Kidney tubule cell (primary cell): ENCODE measurements at regions not wholly inside any gene's neighbourhood (a gene's known extent, or its start where the extent isn't known, plus 50 kb on each side); places are given as distances from the start of the nearest gene placed in this dataset.
"Not testable (repeated sequence)": the region's sequence is repeated elsewhere in the genome, so short reads cannot be mapped to it uniquely, and the experiment has no call there.

Source experiments
- DNase-seq: peaks from one replicate; pipeline ENCODE4 v3.0.0-alpha.2; 2018; ENCODE audit warnings: low spot score

DNA sequence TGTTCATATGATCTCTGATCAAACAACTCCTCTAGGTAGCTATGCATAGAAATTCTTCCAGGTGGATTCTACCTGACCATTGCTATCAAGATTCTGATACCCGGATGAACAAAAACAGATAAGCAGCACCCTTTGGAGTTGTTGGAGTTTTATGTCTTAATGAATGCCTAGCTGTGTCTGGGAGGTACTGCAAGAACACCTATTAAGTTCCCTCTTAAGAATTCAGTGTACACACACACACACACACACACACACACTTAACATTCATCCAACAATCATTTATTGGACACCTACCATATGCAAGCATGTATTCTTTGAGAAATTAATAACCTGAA, 58.1 kb upstream of the FNDC3B start:
- no peak for DNase-seq

DNA sequence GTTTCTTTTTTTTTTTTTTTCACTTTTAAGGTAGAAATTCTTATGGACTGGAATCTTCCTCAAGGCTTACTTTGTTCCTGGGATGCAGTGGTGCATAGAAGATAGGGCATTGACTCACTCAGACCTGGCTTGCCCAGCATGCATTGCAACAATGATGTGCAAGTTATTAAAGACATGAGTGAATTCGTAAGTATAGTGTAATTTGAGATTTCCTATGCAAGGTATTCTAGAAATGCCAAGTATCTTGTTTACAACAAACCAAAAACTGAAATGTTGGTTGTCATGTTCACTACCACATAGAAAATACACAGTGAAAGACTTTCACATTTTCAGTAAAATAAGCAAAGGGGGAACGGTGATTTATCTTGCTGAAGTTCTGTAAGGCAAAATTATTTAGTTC, 56.5 kb upstream of the FNDC3B start:
- peak; percentile 72 for DNase-seq

- DNase-seq, result not testable (repeated sequence)
These were observed 55.7 kb upstream of the FNDC3B start for GRCh38 chr3:171983685-171984084.

DNA sequence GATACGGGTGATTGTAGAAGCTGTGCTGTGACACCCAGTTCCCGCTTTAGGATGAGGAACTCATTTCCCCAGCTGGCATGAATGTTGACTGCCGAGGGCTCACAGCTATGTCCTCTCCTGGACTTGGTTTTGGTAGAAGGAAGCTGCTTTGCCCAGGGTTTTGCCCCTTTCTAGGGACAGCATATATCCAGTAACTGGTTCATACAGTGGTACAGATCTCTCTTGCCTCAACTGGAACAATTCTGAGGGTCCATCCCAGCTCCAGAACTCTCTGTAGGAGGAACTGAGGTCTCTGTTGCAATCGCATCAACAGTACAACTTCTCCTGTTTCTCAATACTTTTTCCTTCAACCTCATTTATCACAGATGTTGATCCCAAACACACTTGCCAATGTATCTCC, 54.5 kb upstream of the FNDC3B start:
- no peak for DNase-seq

DNA sequence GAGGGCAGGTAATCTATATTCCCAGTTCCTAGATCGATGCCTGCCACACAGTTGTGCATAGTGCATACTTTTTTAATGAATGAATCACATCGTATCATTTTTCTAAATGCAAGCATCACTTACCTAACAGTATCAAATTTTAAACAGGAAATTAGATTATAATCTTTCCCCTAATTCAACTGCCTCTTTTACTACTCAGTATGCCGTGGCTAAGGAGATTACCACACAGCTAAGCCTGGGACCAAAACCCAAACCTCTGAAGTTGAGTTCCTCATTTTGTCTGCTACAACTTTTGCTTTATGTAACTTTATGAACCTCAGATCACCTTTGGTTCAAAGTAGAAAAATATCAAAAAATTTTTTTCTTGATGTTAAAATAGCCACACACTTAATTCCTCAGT, 53.2 kb upstream of the FNDC3B start:
- no peak for DNase-seq

DNA sequence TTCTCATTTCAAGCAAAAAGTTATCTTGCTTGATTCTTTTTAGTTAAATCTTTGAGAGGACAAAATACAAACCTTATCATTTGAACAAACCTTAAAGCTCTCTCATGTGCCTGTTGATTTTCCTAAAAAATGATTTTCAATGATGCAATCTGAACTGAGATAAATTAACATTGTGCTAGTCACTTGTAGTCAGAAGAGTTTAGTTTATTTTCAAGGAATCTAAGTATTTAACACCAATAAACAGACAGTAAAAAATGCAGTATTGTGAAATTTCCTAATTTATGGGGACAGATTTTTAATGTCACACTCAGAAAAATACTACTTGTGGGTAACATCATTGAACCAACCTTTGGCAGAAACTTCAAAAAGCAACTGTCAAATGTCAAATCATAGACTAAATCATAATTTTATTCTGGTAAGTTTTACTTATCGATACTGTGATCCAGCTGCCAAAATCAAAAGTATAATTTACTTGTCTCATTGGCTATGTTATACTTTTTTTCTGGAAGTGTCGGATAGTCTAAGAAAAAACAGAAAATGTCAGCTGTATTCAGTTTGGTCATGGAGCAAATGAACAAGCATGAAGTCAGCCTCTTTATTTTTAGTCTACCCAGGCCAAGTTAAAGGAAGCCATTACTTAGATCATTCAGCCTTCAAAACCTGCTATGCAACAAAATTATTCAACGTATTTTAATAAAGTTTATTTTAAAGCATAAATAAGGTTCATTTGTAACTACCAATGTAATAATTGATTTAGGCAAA, 52.4 kb upstream of the FNDC3B start:
- DNase-seq, result no peak
